Skin epidermis (tissue), 12 donors: ENCODE measurements at regions not wholly inside any gene's neighbourhood (a gene's known extent, or its start where the extent isn't known, plus 50 kb on each side); places are given as distances from the start of the nearest gene placed in this dataset.
"Not testable (repeated sequence)": the region's sequence is repeated elsewhere in the genome, so short reads cannot be mapped to it uniquely, and the experiment has no call there.

Experiments used
- H3K27ac ChIP-seq, 21 experiments: fragments of 200-600 bp; sonication (generic) in 11 of 21; one replicate each; pipeline ENCODE4 v1.5.0; 2020; ENCODE audit warnings: mild to moderate bottlenecking in 3 of 21, inconsistent platforms in 2 of 21, moderate library complexity in 2 of 21
- H3K4me3 ChIP-seq, 7 experiments: fragments of 200-600 bp; sonication (generic) in 2 of 7; one replicate each; pipeline ENCODE4 v1.5.0; 2020; ENCODE audit warnings: inconsistent platforms in 2 of 7, mild to moderate bottlenecking in 2 of 7, moderate library complexity in 1 of 7

DNA sequence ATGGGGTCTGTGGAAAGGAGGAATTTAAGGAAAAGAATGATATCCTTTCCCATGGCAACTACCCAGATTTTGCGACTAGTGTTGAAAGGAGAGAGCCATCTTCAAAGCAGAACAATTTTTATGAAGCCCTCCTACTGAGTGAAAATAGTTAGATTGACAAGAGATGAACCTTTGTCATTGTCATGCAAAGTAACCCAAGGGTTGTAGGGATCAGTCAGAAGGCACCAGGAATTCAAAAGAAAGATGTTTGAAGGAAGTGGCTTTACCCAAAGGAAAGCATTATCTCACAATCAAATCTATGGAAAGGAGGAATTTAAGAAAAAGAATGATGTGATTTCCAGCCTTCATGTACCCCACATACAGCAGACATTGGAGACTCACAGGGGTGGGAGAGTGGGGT lies 544.4 kb downstream of the IPMK start:
- Histone ChIP-seq H3K27ac (no peak overlapping the region), H3K4me3 (no peak overlapping the region)

DNA sequence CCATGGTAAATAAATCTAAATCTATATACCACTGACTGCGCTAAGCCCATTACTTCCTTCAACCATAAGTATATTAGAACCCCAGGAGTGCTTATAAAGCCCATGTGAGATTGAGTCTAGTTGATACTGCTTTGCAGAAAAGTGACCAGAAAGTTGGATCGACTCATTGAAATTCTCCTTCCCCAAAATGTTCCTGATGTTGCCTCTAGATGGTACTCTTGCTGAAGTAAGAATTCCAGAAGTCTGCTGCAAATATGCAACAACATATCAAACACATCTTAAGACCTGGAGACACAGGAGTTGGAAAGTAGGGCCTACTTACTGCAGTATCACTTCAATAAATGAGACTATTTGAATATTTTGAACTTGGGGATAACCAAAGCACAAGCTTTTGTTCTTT lies 550.8 kb downstream of the IPMK start:
- no peak overlapping the region for H3K4me3 ChIP-seq
- H3K27ac ChIP-seq: no peak overlapping the region

DNA sequence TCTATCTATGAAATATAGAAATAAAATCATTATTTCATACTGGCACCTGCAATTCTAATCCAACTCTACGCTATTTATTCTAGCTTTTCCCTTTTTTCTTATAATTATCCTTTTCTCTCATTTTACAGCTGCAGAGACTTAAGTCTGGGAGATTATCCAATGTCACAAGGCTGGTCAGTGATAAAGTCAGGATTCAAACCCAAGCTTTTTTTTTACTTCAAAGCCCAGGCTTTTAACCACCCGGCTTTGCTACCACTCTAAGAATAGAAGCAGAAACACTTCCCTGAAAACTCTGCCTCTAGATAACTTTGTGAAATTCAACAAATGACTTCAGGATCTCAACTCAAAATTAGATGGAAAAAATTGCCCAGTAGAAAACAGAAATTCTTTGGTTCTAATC lies 552.5 kb downstream of the IPMK start:
- Histone ChIP-seq H3K27ac (no peak overlapping the region), H3K4me3 (no peak overlapping the region)

DNA sequence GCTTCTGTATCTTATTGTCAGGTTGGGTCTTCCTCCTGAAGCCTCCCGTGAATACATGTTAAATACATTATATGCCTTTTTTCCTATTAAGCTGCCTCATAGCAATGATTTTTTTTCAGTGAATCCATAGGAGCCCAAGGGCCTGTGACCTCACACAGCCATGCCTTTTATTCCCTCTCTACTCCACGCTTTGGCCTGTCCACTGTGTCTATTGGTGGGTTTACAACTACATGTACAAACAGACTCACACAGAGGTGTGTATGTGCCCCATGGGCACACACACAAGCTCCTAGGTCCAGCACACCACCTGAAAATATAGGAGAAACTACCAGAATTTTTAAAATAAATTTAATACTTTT lies 560.4 kb downstream of the IPMK start:
- H3K27ac ChIP-seq: no peak overlapping the region
- no peak overlapping the region for H3K4me3 ChIP-seq

DNA sequence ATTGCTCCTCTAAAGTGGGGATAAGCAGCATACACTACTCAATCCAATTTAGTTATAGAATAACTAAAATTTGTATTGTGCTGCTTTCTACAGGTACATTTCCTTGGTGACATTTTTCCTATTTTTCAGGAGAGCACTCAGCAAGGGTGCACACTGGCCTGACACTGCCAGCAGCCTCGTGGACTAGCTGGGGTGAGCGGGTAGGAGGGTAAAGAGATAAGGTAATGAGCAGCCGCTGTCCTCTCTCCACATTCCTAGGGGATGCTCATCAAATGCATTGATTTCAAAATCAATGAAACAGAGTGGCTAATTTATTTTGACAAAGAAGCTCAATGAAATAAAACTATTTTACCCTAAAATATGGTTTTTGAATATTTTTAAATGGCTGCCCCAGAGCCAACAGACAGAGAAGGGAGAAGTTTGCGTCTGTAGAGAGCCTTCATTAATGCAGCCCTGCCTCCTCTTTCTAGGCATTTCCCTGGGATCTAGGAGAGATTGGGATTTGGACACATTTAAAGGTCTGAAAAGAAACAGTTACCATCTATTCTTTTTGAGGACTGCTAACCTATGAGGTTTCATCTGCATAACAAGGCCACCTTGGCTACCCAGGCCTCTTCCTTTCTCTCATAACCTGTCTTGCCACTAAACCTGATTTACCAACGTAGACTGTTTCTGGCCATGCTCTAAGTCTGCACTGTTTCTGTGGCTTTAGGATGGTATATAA lies 561.0 kb downstream of the IPMK start:
- Histone ChIP-seq H3K27ac (no peak overlapping the region), H3K4me3 (no peak overlapping the region)

DNA sequence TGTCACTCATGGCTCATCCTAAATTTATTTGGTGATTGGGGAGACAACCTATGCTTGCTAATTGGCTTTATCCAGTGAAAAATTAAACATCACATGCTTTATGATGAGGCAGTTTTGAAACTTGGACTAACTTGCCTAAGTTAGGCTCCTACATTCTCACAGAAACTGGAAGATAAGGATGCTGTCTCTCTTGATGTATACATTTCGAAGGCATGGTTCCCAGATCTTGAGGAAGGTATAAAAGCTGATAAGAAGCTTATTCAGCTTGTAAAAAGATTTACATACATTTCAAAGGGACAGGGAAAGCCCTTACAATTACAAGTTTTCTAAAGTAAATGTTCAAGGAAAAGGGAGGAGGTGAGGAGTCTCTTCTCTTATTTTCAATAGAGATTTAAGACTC lies 561.7 kb downstream of the IPMK start:
- no peak overlapping the region for H3K27ac ChIP-seq
- no peak overlapping the region for H3K4me3 ChIP-seq

DNA sequence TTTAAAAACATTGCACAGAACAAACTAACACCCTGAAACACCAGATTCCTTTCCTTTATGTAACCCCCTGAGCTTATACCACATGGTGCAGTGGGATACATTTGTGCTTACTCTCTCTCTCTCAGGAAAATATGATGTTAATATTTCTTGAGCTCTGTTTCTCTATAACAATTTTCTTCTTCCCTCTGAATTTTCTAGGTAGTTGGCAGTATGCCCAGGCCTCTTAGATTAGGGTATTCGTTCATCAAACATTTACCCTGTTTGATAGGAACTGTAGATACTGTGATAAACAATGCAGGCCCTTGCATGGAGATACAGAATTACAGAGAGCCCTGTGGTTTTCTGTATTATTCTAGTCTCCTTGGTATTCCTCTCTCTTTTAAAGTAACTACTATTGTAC lies 567.8 kb downstream of the IPMK start:
- no peak overlapping the region for H3K4me3 ChIP-seq
- no peak overlapping the region for H3K27ac ChIP-seq

DNA sequence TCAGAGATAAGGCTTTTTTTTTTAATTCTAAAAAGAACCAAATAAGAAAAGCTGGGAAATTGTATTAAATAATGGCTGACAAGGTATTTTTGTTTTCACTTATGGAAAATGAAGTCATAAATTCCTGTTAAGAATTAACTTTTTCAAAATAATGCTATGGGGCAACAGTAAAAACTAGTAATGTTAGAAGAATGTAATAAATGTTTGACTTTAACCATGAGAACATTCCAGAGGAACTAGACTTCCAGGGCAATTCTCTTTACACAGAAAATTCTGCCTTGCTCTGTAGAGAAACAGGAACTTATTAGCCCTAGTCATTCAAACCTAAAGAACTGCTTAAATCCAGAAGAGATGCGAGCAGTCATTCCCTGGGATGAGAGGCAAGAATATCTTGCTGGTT lies 571.1 kb downstream of the IPMK start:
- no peak overlapping the region for H3K4me3 ChIP-seq
- peak overlapping the region in 3 of 21 experiments; percentile 45 to 75 (median 71) for H3K27ac ChIP-seq

DNA sequence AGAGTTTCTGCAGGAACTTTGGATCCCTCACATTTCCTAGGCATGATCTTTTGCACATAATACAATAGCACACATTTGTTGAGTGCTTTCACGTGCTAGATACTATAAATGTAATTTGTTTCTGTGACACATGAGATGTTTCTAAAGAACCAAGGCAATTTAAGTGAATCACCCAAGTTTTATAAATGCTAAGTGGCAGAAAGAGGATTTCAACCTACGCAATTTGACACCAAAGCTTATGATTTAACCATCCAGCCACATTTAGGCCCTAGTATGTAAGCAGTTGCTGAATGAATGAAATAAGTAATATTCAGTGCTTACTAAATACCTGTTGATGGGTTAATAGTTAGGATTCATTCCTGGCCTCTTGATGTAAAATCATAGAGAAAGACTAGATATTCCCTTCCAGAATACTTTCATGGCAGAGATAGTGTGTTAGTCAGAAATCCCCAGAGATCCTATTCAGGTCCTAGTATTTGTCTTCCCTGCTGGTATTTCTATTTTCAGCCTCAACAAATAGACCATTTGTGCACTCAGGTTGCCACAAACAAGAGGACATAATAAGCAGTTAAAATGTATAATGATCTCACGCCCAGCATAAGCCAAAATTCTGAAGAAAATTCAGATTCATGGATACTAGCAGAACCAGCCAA lies 572.6 kb downstream of the IPMK start:
- H3K4me3 ChIP-seq: no peak overlapping the region

DNA sequence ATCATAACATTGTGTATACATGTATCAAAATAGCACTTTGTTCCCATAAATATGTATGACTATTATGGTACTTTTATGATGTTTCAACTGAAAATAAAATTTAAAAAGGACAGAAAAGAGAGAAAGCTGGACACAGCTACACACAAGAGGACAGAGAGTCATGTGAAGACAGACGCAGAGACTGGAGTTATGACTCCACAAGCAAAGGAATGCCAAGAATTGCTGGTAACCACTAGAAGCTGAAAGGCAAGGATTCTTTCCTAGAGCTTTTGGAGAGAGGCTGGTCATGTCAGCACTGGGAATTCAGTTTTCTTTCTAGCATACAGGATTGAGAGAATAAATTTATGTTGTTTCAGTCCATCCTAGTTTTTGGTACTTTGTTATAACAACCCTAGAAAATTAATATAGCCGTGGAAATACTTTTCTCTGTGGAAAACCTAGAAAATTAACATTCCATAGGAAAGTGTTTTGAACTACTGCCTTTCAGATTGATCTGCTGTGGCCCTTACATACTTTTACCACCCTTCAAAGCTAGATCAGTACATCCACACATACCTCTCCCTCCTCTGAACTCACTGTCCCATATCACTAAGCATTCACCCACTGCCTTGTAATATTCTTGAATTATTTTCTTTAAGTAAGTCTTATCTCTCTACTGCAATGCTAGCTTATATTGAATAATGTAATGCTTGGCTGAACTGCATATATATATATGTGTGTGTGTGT lies 575.3 kb downstream of the IPMK start:
- Histone ChIP-seq H3K4me3 (no peak overlapping the region), H3K27ac (peak overlapping the region in 4 of 21 experiments; percentile 1 to 46 (median 15))

More for the DNA sequence above, 572.6 kb downstream of the IPMK start:
- no peak overlapping the region for H3K27ac ChIP-seq

DNA sequence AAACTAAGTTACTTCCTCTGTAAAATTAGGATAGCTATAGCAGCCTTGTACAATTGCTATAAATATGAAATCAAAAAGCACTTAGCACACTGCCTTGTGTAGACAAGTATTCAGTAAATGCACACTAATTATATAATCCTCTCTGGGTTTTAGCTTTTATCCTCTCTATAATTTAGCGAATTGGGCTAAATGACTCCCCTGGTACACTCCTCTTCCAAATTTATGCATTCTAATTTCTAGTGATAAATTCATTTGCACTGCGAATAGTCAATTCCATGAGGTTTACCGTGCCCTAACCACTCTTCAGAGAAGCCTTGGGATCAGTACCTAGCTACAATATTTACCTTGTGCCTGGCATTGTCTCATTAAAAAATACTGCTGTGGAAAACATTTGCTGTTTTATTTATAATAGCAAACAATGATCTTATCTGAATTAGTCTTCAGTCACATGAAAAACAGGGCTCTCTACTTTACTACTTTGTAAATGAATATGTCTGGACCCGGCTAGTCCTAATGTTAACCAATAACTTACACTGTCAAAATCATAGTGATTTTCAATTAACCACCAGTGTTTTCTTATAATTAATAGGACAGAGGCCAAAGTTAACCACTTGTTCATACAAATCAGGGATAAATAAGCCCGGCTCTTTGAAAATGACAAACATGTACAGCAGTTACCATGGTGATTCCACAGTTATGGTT lies 577.9 kb downstream of the IPMK start:
- Histone ChIP-seq H3K27ac (no peak overlapping the region), H3K4me3 (no peak overlapping the region)

DNA sequence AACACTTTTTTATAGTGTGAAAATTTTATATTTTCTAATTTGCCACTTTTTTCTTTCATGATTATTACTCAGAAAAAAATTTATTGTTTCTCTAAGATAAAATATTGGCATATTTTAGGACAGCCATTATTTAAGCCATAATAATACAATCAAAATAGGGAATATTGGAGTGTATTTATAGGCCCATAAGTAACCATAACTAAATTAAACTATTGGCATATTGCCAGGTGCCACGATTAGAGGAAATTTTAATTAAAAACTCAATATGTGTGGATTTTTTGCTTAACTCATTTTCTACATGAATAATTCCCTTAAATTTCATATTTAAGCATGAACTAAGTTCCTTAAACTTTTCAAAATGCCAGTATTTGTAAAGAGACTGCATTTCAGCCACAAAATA lies 587.8 kb downstream of the IPMK start:
- H3K27ac ChIP-seq: no peak overlapping the region
- no peak overlapping the region for H3K4me3 ChIP-seq

DNA sequence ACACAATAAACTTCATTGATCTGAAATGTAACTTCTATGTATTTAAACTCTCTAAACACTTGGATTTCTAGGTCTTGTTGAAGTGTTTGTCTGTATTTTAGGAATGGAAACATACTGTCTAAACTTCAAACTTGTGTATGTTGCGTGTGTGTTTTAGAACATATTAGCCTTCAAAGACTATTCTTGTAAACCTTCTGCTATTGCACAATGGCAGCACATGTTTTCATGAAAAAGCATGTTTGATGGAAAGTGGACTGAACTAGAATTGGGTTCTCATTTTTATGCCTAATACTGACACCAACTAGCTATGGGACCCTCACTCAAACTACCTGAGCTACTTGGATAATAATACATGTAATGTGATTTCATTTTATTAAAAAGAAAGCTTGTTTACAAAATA lies 592.6 kb downstream of the IPMK start:
- Histone ChIP-seq H3K4me3 (no peak overlapping the region), H3K27ac (no peak overlapping the region)

DNA sequence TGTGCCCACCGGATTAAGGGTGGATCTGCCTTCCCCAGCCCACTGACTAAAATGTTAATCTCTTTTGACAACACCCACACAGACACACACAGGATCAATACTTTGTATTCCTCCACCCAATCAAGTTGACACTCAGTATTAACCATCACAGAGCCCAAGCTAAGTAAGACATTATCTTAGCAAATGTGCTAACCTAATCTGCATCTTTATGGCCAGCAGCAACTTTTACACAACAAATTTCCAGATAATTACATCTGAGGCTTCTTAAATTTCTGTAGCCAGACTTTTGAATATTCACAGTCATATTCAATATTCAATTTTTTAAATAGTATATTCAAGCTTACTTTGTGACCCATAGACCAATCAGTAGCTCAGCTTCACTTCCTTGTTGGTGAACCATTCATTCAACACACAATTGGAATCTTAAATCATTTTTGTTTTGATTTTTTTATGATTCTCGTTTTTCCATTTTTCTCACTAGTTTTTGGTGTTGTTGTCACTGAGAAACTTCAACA lies 594.2 kb downstream of the IPMK start:
- Histone ChIP-seq H3K27ac (no peak overlapping the region), H3K4me3 (no peak overlapping the region)

DNA sequence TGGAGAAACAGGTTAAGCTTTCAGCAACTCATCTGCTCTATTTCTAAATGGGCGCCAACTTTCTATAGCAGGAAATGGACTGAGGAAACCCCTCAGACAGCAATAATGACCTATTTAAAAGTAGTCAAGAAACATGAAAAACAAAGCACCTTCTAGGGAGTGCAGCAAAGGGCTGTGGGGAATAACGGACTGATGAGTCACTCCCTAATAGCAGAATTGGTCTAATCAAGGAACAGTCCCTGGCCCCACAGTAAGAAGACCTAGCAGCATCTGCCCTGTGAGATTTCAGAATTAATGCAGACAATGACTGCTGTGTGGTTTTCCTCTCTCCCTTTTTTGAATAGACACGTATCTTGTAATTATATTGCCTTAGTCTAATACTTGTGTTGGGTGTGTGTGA lies 602.9 kb downstream of the IPMK start:
- no peak overlapping the region for H3K4me3 ChIP-seq
- no peak overlapping the region for H3K27ac ChIP-seq

DNA sequence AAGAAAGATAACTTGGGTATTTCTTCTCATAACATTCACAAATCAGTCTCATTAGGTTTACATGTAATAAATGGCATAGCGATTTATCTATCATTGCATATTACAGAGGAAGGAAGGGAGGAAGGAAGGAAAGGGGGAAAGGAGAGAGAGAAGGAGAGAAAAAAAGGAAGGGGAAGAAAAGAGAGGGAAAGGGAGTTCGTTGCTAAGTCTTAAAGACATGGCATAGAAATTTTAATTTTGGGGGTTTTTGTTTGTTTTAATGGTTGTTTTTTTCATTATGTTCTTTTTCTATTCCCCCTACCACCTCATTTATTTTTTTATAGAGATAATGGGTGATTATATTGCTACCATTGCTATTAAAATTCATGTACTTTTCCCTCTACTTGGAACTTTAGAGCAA lies 604.3 kb downstream of the IPMK start:
- H3K4me3 ChIP-seq: no peak overlapping the region

DNA sequence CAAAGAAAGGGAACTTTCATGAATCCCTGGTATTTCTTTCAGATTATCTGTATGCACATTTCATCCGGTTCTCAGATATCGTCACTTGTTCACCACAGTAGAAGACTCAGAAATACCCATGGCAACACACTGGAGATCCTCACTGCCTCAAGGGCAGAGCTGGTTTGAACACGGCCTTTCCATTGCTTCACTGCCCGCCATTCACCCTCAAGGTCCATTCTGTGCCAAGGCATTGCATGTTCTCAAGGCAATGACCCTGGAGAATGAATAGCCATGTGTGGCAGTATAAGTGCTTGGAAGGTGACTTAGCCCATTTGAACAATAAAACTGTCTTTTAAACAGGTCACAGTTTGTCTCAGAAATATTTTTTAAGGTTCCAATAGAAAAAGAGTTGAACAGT lies 606.5 kb downstream of the IPMK start:
- H3K27ac ChIP-seq: no peak overlapping the region
- H3K4me3 ChIP-seq: no peak overlapping the region

More for the DNA sequence above, 604.3 kb downstream of the IPMK start:
- no peak overlapping the region for H3K27ac ChIP-seq

DNA sequence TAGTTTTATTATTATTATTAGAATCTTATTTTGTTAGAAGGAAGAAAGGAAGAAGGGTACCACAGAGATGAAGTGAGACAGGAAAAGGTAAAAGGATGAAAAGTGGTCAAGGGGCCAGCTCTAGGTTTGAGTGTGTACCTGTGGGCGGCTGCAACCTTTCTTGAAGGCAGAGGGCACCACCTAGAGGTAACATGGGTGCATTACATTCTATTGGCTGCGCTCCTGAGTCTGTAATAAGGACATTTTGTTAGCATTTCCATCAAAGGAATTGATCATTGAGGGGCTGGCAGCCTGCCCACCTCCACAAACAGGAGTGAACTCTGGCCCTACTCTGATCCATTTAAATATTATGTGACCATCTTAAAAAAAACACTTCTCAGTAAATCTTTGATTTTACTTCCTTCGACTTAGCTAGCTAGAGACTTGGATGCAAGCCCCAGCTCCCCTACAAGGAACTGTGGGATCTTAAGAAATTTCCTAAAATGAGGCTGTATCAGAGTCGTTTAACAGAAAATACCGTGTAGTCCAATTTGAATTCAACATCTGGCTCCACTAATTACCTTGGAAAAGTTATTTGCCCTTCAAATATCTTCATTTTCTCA lies 610.4 kb downstream of the IPMK start:
- H3K27ac ChIP-seq: no peak overlapping the region
- no peak overlapping the region for H3K4me3 ChIP-seq

DNA sequence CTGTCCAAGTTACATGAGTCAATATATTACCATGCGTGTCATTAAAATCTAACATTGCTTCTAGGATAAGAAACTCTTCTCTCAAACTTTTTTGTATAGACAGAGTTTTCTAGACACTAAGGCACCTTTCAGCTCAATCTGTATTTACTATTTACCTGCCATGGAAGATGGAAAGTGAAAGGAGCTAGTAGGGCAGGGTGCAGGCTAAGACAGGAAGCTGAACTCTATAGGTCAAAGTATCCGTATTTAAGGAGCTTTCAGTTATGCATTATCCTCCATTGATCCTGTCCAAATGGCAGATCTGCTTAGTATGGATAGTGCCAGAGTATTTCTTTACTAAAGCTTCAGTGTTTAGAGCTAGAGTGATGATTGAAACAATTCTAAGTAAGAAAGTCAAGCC lies 612.8 kb downstream of the IPMK start:
- H3K4me3 ChIP-seq: no peak overlapping the region
- no peak overlapping the region for H3K27ac ChIP-seq

DNA sequence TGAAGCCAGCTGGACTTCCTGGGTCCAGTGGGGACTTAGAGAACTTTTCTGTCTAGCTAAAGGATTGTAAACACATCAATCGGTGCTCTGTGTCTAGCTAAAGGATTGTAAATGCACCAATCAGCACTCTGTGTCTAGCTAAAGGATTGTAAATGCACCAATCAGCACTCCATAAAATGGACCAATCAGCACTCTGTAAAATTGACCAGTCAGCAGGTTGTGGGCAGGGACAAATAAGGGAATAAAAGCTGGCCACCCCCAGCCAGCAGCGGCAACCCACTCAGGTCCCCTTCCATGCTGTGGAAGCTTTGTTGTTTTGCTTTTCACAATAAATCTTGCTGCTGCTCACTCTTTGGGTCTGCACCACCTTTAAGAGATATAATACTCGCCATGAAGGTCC lies 622.6 kb downstream of the IPMK start:
- not testable (repeated sequence) for H3K27ac ChIP-seq, H3K4me3 ChIP-seq
